ENCODE measurements at regions not wholly inside any gene's neighbourhood (a gene's known extent, or its start where the extent isn't known, plus 50 kb on each side); places are given as distances from the start of the nearest gene placed in this dataset.

GRCh38 chr1:60984062-60984799 is 98.1 kb upstream of the NFIA start:
- no peak for TF ChIP-seq CTCF (IDR thresholded peaks at IDR 0.05; ENCODE audit: insufficient read depth, low read length)
- no peak for TF ChIP-seq REST (IDR thresholded peaks at IDR 0.05; ENCODE audit: insufficient replicate concordance, low read depth)

Measured in HL-60 (cell line).